ENCODE measurements at regions not wholly inside any gene's neighbourhood (a gene's known extent, or its start where the extent isn't known, plus 50 kb on each side); places are given as distances from the start of the nearest gene placed in this dataset.

DNA sequence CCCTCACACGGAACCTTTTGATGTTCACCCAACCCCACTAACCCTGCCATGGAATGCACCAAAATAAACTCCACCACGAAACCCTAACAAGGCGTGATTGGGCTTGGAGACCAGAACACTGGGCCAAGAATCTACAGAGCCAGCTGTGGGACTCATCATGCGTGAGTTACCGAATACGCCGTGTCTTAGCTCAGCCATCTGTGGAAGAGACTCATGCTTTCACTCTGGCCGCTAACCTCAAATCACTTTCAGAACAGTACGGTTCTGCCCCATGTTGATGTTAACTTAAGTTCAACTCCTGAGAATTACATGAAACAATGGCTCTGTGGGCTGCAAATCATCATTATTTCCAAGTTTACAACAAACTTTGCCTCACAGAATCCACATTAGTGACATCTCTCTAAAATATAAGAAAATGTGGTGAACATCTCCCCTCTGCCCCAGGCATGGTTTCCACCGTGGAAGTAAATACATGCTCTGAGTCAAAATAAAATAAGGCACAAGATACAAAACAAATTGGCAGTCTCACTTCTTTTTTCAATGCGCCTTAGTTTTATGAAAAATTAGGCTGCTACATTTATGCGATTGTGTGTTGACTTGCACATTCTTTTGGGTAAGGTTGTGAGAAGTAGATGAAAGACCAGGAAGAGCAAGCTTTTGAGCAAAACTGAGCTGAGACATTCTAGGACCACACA, 308.9 kb upstream of the EXOC2 start:
- POLR2A ChIA-PET: no interaction called here
- H3K27me3 ChIP-seq (replicated peaks in 2 of 5; ENCODE audit: control insufficient read depth in 4 of 5, insufficient read depth in 5 of 5, low read length in 4 of 5): peaks cover 0 to 20% (median 0%) of the 10 kb centered on the region in 5 experiments
- DNase-seq: no peak
- peaks cover 0 to 2% (median 0%) of the 10 kb centered on the region in 5 experiments for H3K9me3 ChIP-seq (ENCODE audit: control extremely low read depth in 1 of 5, control insufficient read depth in 4 of 5, insufficient read depth in 2 of 5, low read depth in 1 of 5, low read length in 4 of 5)
- H3K36me3 ChIP-seq (ENCODE audit: control insufficient read depth in 4 of 4, insufficient read depth in 4 of 4, low read length in 3 of 4): no peaks in the 10 kb centered on the region
- no peak overlapping the region for H3K27ac ChIP-seq (ENCODE audit: insufficient read depth in 1 of 2, low read depth in 1 of 2, low read length in 2 of 2, poor library complexity in 1 of 2, severe bottlenecking in 2 of 2)
- 79% methylated on average over 6 of the region's 12 CpGs for WGBS (ENCODE audit: insufficient coverage)
- no peak overlapping the region for H3K4me3 ChIP-seq (ENCODE audit: control insufficient read depth in 1 of 7, extremely low read depth in 1 of 7, insufficient read depth in 4 of 7, low read depth in 2 of 7, low read length in 6 of 7)
- CTCF ChIA-PET: no interaction called here
- H3K4me1 ChIP-seq (ENCODE audit: control extremely low read depth in 1 of 4, control insufficient read depth in 4 of 4, insufficient read depth in 4 of 4, low read length in 3 of 4): no peaks in the 10 kb centered on the region

DNA sequence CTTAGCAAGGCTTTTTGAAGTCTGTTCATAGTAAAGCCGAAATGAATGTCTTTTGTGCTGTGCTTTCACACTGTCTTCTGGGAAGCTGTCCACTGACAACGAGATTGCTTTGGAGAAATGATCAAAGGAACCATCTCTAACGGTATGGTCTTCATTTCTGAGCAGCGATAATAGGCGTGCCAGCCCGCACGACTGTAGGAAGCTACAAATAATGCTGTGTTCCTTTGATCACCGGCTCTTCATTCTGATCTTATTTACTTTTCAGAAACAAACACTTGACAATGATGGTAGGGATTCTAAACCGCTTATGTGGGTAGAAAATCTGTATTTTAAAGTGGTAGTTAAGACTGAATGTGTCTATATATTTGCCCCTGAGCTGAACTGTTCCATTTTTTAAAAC, 306.6 kb upstream of the EXOC2 start:
- H3K27ac ChIP-seq (ENCODE audit: insufficient read depth in 1 of 2, low read depth in 1 of 2, low read length in 2 of 2, poor library complexity in 1 of 2, severe bottlenecking in 2 of 2): no peak overlapping the region
- no peaks in the 10 kb centered on the region for H3K36me3 ChIP-seq (ENCODE audit: control insufficient read depth in 4 of 4, insufficient read depth in 4 of 4, low read length in 3 of 4)
- POLR2A ChIA-PET: no interaction called here
- H3K9me3 ChIP-seq (ENCODE audit: control extremely low read depth in 1 of 5, control insufficient read depth in 4 of 5, insufficient read depth in 2 of 5, low read depth in 1 of 5, low read length in 4 of 5): no peaks in the 10 kb centered on the region
- CTCF ChIA-PET: interaction anchor here (0.6 kb wide), 1 partner anchor 139 kb away, joined by 3 read pairs; no protein-coding TSS in a partner anchor
- WGBS (ENCODE audit: insufficient coverage): 95% methylated on average over 5 of the region's 9 CpGs
- DNase-seq: no peak
- no peak overlapping the region for H3K4me3 ChIP-seq (ENCODE audit: control insufficient read depth in 1 of 7, extremely low read depth in 1 of 7, insufficient read depth in 4 of 7, low read depth in 2 of 7, low read length in 6 of 7)
- peaks cover 0 to 30% (median 2%) of the 10 kb centered on the region in 5 experiments for H3K27me3 ChIP-seq (replicated peaks in 2 of 5; ENCODE audit: control insufficient read depth in 4 of 5, insufficient read depth in 5 of 5, low read length in 4 of 5)
- no peaks in the 10 kb centered on the region for H3K4me1 ChIP-seq (ENCODE audit: control extremely low read depth in 1 of 4, control insufficient read depth in 4 of 4, insufficient read depth in 4 of 4, low read length in 3 of 4)

DNA sequence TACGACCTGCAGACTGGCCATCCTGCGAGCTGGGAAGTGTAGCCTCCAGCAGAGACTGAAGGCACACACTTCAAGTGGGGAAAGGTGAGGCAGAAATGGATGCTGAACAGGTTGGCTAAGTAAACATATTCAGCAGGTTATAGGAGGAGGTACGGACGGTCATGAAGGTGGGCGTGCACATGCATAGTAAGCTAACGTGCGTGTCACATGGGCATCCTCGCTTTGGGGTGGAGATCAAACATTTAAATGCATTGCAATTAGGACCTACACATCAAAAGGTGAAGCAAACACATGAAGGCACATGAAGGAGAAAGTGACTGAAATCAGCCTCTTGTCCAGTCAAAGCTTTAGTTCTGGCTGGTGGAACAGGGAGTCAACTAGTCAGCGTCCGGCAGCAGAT, 305.6 kb upstream of the EXOC2 start:
- no peak for DNase-seq
- Histone ChIP-seq H3K27me3 (replicated peaks in 2 of 5; ENCODE audit: control insufficient read depth in 4 of 5, insufficient read depth in 5 of 5, low read length in 4 of 5) (peaks cover 0 to 30% (median 2%) of the 10 kb centered on the region in 5 experiments), H3K27ac (ENCODE audit: insufficient read depth in 1 of 2, low read depth in 1 of 2, low read length in 2 of 2, poor library complexity in 1 of 2, severe bottlenecking in 2 of 2) (no peak overlapping the region), H3K4me3 (ENCODE audit: control insufficient read depth in 1 of 7, extremely low read depth in 1 of 7, insufficient read depth in 4 of 7, low read depth in 2 of 7, low read length in 6 of 7) (no peak overlapping the region), H3K36me3 (ENCODE audit: control insufficient read depth in 4 of 4, insufficient read depth in 4 of 4, low read length in 3 of 4) (no peaks in the 10 kb centered on the region), H3K4me1 (ENCODE audit: control extremely low read depth in 1 of 4, control insufficient read depth in 4 of 4, insufficient read depth in 4 of 4, low read length in 3 of 4) (no peaks in the 10 kb centered on the region), H3K9me3 (ENCODE audit: control extremely low read depth in 1 of 5, control insufficient read depth in 4 of 5, insufficient read depth in 2 of 5, low read depth in 1 of 5, low read length in 4 of 5) (no peaks in the 10 kb centered on the region)
- ChIA-PET POLR2A (no interaction called here), CTCF (no interaction called here)
- WGBS (ENCODE audit: insufficient coverage): 96% methylated on average over 10 of the region's 10 CpGs

DNA sequence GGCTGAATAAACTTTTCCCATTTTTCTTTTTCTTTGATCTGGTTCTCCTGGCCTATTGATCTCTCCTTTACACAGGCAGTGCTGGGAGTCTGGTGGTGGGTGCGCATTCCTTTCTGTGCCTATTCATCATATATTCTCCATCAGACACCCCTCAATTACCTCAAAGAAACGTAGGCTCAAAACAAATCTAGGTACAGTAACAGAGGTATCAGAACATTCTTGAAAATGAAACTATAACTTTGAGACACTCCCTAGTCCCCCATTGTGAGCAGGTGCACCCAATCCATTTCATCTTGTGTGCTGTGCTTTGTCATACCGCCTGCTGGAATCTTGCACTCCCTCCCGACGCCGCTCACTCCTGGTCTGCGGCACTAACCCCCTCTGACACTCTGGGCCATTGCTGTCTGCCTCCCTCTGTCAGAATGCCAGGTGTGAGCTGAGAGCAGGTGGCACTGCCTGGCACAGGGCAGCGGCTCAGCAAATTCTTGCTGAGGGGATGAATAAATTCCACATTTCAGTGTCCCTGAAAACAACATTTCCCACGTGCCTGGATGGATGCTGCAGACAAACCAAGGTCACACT, 303.4 kb upstream of the EXOC2 start:
- H3K27me3 ChIP-seq (replicated peaks in 2 of 5; ENCODE audit: control insufficient read depth in 4 of 5, insufficient read depth in 5 of 5, low read length in 4 of 5): peaks cover 0 to 28% (median 2%) of the 10 kb centered on the region in 5 experiments
- peak overlapping the region in 1 of 7 experiments; percentile 2 for H3K4me3 ChIP-seq (ENCODE audit: control insufficient read depth in 1 of 7, extremely low read depth in 1 of 7, insufficient read depth in 4 of 7, low read depth in 2 of 7, low read length in 6 of 7)
- H3K27ac ChIP-seq (ENCODE audit: insufficient read depth in 1 of 2, low read depth in 1 of 2, low read length in 2 of 2, poor library complexity in 1 of 2, severe bottlenecking in 2 of 2): no peak overlapping the region
- H3K36me3 ChIP-seq (ENCODE audit: control insufficient read depth in 4 of 4, insufficient read depth in 4 of 4, low read length in 3 of 4): no peaks in the 10 kb centered on the region
- no peaks in the 10 kb centered on the region for H3K4me1 ChIP-seq (ENCODE audit: control extremely low read depth in 1 of 4, control insufficient read depth in 4 of 4, insufficient read depth in 4 of 4, low read length in 3 of 4)
- ChIA-PET POLR2A (no interaction called here), CTCF (no interaction called here)
- peaks cover 0 to under 1% (median 0%) of the 10 kb centered on the region in 5 experiments for H3K9me3 ChIP-seq (ENCODE audit: control extremely low read depth in 1 of 5, control insufficient read depth in 4 of 5, insufficient read depth in 2 of 5, low read depth in 1 of 5, low read length in 4 of 5)
- DNase-seq: no peak
- 94% methylated on average over 6 of the region's 9 CpGs for WGBS (ENCODE audit: insufficient coverage)

DNA sequence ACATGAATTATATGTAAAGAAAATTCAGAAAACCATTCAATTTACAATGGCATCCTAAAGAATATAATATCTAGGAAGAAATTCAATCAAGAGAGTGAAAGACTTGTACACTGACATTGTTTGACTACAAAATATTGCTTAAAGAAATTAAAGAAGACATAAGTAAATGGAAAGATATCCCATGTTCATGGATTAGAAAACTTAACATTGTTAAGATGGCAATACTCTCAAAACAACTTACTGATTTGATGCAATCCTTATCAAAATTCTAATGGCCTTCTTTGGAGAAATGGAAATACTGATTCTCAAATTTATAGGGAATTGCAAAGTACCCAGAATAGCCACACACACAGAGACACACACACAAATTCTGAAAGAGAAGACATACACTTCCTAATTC, 298.3 kb upstream of the EXOC2 start:
- no peak overlapping the region for H3K4me3 ChIP-seq (ENCODE audit: control insufficient read depth in 1 of 7, extremely low read depth in 1 of 7, insufficient read depth in 4 of 7, low read depth in 2 of 7, low read length in 6 of 7)
- H3K36me3 ChIP-seq (ENCODE audit: control insufficient read depth in 4 of 4, insufficient read depth in 4 of 4, low read length in 3 of 4): no peaks in the 10 kb centered on the region
- H3K4me1 ChIP-seq (ENCODE audit: control extremely low read depth in 1 of 4, control insufficient read depth in 4 of 4, insufficient read depth in 4 of 4, low read length in 3 of 4): no peaks in the 10 kb centered on the region
- DNase-seq: no peak
- no peak overlapping the region for H3K27ac ChIP-seq (ENCODE audit: insufficient read depth in 1 of 2, low read depth in 1 of 2, low read length in 2 of 2, poor library complexity in 1 of 2, severe bottlenecking in 2 of 2)
- H3K27me3 ChIP-seq (replicated peaks in 2 of 5; ENCODE audit: control insufficient read depth in 4 of 5, insufficient read depth in 5 of 5, low read length in 4 of 5): peaks cover 0 to 13% (median 0%) of the 10 kb centered on the region in 5 experiments
- ChIA-PET CTCF (no interaction called here), POLR2A (no interaction called here)
- peaks cover 0 to 4% (median 0%) of the 10 kb centered on the region in 5 experiments for H3K9me3 ChIP-seq (ENCODE audit: control extremely low read depth in 1 of 5, control insufficient read depth in 4 of 5, insufficient read depth in 2 of 5, low read depth in 1 of 5, low read length in 4 of 5)

DNA sequence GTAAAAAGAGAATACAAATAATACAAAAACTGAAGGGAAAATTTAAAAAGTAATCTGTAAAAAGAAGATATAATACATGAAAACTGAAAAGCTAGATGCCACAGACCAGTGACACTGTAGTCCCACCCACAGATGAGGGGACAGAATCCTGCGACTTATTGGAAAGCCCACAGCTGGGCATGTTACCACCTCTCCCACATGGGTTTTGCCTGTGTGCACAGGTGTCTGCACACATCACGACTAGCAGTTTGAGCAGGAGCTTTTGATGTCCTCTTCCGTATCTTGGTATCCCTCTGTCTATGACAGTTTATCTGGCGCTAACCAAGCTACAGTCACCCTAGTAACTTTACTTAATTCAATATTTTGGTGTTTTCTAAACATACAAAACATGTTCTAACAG, 291.1 kb upstream of the EXOC2 start:
- Histone ChIP-seq H3K4me1 (ENCODE audit: control extremely low read depth in 1 of 4, control insufficient read depth in 4 of 4, insufficient read depth in 4 of 4, low read length in 3 of 4) (no peaks in the 10 kb centered on the region), H3K27me3 (replicated peaks in 2 of 5; ENCODE audit: control insufficient read depth in 4 of 5, insufficient read depth in 5 of 5, low read length in 4 of 5) (peaks cover 0 to 12% (median 5%) of the 10 kb centered on the region in 5 experiments), H3K36me3 (ENCODE audit: control insufficient read depth in 4 of 4, insufficient read depth in 4 of 4, low read length in 3 of 4) (no peaks in the 10 kb centered on the region), H3K9me3 (ENCODE audit: control extremely low read depth in 1 of 5, control insufficient read depth in 4 of 5, insufficient read depth in 2 of 5, low read depth in 1 of 5, low read length in 4 of 5) (peaks cover 0 to under 1% (median 0%) of the 10 kb centered on the region in 5 experiments), H3K4me3 (ENCODE audit: control insufficient read depth in 1 of 7, extremely low read depth in 1 of 7, insufficient read depth in 4 of 7, low read depth in 2 of 7, low read length in 6 of 7) (no peak overlapping the region), H3K27ac (ENCODE audit: insufficient read depth in 1 of 2, low read depth in 1 of 2, low read length in 2 of 2, poor library complexity in 1 of 2, severe bottlenecking in 2 of 2) (no peak overlapping the region)
- ChIA-PET POLR2A (interaction anchor here (0.6 kb wide), 1 partner anchor 483 kb away, joined by 4 read pairs; no protein-coding TSS in a partner anchor), CTCF (no interaction called here)
- no peak for DNase-seq
- 91% methylated on average over 3 of the region's 4 CpGs for WGBS (ENCODE audit: insufficient coverage)

DNA sequence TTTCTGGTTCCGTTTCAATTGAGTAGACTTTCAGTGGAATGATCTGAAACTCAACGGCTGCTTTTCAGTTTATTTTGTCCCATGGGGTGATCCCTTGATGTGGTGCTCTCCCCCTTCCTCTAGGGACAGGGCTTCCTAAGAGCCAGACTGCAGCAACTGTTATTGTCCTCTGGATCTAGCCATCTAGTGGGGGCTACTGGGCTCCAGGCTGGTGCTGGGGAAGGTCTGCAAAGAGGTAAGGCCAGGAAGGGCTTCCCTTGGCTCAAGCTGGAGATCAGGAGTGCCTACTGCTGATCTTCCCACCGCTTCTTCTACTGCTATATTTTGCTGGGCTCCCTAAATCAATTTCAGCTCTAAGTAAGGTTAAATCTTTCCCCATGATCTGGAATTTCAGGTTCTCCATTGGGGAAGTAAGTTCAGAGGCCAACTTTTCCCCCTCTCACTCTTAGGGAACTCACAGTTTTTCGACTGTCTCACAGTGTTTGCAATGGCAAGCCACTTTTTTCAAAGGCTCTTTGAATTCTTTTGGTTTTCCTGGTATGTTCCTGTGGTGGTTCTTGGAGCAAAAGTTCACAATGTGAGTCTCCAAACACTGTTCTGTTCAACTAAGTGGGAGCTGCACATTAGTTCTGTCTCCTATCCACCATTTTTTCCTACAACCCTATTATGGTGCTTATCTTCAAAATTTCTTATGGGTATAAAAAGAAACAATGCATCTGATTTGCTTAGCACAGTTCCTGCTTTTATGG, 286.2 kb upstream of the EXOC2 start:
- WGBS (ENCODE audit: insufficient coverage): 50% methylated on average over 1 of the region's 4 CpGs
- Histone ChIP-seq H3K9me3 (ENCODE audit: control extremely low read depth in 1 of 5, control insufficient read depth in 4 of 5, insufficient read depth in 2 of 5, low read depth in 1 of 5, low read length in 4 of 5) (peaks cover 0 to 9% (median 0%) of the 10 kb centered on the region in 5 experiments), H3K36me3 (ENCODE audit: control insufficient read depth in 4 of 4, insufficient read depth in 4 of 4, low read length in 3 of 4) (no peaks in the 10 kb centered on the region), H3K4me3 (ENCODE audit: control insufficient read depth in 1 of 7, extremely low read depth in 1 of 7, insufficient read depth in 4 of 7, low read depth in 2 of 7, low read length in 6 of 7) (no peak overlapping the region), H3K27ac (ENCODE audit: insufficient read depth in 1 of 2, low read depth in 1 of 2, low read length in 2 of 2, poor library complexity in 1 of 2, severe bottlenecking in 2 of 2) (no peak overlapping the region), H3K27me3 (replicated peaks in 2 of 5; ENCODE audit: control insufficient read depth in 4 of 5, insufficient read depth in 5 of 5, low read length in 4 of 5) (peaks cover 0 to 12% (median 5%) of the 10 kb centered on the region in 5 experiments), H3K4me1 (ENCODE audit: control extremely low read depth in 1 of 4, control insufficient read depth in 4 of 4, insufficient read depth in 4 of 4, low read length in 3 of 4) (no peaks in the 10 kb centered on the region)
- POLR2A ChIA-PET: no interaction called here
- CTCF ChIA-PET: no interaction called here
- no peak for DNase-seq

All from common myeloid progenitor, CD34-positive (primary cell).